ENCODE measurements at regions not wholly inside any gene's neighbourhood (a gene's known extent, or its start where the extent isn't known, plus 50 kb on each side); places are given as distances from the start of the nearest gene placed in this dataset.

GRCh38 chr2:122736279-122736678 is 980.8 kb downstream of the TSN start:
- DNase-seq (ENCODE audit: low spot score) = no peak

DNA sequence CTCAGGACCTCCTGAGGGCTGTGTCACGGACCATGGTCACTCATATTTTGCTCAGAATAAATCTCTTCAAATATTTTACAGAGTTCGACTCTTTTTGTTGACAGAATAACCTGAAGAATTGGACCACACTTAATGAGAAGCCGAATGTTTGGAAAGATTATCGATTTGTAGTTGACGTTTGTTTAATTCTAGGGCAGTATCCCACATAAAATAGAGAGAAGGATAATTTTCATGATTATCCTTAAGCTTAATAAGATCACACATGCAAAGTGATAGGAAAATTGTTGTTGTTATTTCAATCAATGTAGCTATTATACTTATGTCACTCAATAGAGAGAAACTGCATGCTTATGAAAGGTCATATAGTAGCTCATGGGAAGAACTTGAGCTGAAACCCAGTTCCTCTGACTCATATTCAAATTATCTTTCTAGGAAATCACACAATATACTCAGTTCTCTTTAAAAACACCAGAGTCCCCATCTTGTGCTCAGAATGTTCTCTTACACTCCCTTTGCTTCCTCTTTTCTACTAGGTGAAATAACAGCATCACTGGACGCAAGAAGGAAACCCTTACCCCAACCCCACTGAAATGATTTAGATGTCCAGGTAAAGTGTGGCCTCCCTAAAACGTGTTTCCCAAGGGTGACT is 982.1 kb downstream of the TSN start:
- DNase-seq (ENCODE audit: low spot score) = no peak

GRCh38 chr2:122739732-122740593 is 984.5 kb downstream of the TSN start:
- DNase-seq (ENCODE audit: low spot score) = no peak

- no peak for DNase-seq (ENCODE audit: low spot score)
These were observed 985.1 kb downstream of the TSN start for GRCh38 chr2:122740594-122740948.

DNA sequence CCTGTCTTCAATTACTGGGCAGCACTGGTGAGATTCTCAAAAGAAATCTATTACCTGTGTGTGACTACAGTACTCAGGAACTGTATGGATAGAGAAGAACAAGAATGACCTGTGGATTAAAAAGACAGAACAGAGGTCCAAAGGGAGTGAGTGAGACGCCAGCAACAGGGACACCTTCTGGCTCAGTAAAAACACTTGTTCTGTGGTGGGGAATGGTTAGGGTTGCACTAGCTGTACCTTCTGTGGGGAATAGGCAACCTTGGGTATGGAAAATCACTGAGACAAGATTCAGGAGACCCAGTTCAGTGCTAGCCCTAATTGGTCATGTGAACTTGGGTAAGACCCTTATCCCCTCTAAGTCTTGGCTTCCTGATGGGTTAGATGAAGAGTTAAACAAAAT is 986.0 kb downstream of the TSN start:
- DNase-seq (ENCODE audit: low spot score) = no peak

- no peak for DNase-seq (ENCODE audit: low spot score)
These were observed 987.7 kb downstream of the TSN start for GRCh38 chr2:122743021-122743675.

GRCh38 chr2:122745603-122746002 is 990.2 kb downstream of the TSN start:
- DNase-seq (ENCODE audit: low spot score) = no peak

DNA sequence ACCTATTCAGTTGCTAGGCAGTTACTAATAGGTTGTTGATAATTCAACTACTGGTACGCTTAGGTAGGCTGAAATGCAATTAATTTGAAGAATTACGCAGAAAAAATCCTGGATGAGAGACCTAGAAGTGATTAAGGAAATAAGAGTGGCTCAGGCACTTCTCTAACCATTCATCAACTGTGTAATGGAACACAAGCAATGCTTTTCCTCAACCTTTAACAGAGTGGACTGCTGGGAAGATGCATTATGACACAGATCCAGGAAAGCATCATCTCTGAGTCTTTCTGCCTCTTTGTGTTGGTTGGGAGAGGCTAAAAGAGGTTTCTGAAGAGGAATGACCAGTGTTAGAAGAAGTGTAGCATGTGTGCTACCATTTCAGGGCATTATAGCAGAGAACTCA is 992.2 kb downstream of the TSN start:
- DNase-seq (ENCODE audit: low spot score) = no peak

GRCh38 chr2:122748552-122749011 is 993.1 kb downstream of the TSN start:
- no peak for DNase-seq (ENCODE audit: low spot score)

DNA sequence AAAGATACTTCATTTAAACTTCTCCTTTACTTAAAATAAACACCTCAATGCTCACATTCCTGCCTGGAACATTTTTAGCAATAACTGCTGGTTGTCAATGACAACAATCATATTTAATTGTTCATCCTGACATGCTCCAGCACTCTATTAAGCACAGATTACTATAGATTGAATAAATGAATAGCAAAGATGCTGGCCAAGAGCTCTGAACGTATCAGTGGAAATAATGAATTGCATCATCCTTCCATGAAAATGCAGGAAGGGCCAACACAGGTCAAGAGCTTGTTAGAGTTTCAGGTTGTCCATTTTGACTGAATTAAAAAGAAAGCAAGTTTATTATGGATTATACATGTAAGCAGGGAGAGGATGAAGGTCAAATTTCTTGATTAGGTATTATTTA is 994.0 kb downstream of the TSN start:
- no peak for DNase-seq (ENCODE audit: low spot score)

GRCh38 chr2:122750095-122750494 is 994.6 kb downstream of the TSN start:
- DNase-seq (ENCODE audit: low spot score) = no peak

GRCh38 chr2:122750808-122751207 is 995.4 kb downstream of the TSN start:
- DNase-seq (ENCODE audit: low spot score) = no peak

GRCh38 chr2:122753336-122753735 is 997.9 kb downstream of the TSN start:
- DNase-seq (ENCODE audit: low spot score) = no peak

DNA sequence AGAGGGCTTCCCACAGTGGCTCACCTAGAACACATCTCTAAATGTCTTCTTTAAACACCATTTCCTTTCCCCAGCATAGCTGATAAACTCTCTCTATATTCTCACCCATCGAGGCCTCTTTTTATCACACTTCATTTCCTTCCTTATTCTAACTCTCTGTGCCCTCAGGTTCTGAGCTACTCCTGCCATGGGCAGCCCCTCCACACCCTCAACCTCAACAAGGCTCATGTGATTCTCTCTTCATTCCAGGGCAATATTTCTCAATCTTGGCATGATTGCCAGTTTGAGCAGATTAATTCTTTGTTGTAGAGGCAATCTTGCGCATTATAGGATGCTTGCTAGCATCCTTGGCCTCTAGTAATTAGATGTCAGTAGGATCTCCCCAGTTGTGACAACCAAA is 999.1 kb downstream of the TSN start:
- no peak for DNase-seq (ENCODE audit: low spot score)

DNA sequence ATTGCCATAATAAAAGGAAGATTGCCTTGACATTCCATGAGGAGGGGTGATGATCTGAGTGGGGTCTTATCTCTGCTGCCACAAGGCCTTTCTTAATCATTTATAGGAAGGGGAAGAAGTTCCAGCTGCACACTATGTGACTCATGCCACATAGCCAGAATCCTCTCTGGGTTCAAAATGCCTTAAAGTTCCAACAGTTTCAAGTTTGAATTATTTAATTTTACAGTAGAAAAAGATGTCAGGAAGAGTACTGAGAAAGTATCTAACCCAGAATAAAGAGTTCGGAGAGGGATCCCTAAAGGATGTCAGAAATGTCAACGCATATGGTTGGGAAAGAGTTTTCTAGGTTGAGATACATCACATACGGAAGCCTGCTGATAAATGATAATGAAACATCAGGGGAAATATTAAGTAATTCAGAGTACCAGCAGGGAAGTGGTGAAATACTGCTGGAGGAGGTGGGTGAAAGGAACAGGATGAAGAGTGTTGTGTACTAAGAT is 999.9 kb downstream of the TSN start:
- DNase-seq (ENCODE audit: low spot score) = no peak

DNA sequence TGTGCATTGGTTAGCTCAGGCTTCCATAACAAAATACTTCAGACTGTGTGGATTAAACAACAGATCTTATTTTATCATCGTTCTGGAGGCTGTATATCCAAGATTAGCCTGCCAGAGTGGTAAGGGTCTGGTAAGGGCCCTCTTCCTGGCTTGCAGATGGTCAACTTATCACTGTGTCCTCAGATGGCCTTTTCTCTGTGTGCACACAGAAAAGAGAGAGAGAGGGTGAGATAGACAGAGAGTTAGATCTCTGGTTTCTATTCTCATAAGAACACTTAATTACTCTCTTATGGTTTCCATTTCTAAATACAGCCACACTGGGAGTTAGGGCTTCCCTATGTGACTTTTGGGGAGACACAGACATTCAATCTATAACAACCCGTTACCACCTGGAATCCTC is 1003.5 kb downstream of the TSN start:
- no peak for DNase-seq (ENCODE audit: low spot score)

DNA sequence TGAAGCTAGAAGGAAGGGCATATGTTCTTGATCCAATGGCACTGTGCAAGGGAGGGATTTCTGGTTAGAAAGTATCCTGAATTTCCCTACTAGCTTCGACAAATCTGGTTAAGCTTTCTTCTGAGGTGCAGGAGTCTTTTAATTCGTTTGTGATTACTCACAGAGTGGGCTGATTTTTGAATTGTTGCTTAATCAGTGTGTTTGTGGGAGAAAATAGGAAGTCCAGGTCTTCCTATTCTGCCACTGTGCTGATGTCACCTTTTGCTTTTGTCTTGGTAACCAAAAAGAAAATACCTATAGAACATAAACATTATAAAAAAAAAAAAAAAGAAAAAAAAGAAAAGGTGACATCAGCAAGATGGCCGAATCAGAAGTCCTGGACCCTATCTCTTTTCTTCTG is 1008.6 kb downstream of the TSN start:
- DNase-seq (ENCODE audit: low spot score) = no peak

DNA sequence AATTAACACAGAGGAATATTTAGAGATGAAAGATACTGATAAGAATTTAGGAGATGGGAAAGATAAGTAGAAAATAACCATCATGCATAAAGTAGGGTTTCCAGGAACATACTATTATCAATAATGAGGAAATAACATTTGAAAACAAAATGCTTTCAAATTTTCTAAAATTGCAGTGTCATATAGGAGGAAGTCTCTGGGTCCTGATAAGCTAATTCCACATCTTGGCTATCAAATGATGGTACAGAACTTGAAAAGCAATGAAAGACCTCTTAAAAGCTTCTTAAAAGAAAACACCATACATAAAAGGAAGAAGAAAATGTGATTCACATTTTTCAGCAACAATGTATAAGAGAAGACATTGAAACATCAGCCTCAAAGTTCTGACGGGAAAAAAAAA is 1024.8 kb downstream of the TSN start:
- no peak for DNase-seq (ENCODE audit: low spot score)

DNA sequence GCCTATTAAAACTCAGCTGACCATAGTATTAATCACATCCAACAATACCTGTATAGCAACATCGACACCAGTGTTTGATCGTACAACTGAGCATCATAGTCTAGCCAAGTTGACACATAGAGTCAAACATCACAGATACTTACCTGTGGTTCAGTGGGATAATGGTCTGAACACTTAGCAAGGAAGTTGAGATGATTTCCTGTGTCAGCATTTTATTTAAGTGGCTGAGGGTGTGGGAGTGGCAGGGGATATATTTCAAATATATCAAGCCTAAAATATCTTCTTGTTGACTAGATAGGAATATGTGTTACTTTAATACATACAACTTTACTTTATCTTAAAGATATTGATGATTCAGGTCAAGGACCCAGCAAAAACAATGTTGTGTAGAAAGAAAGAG is 1038.6 kb downstream of the TSN start:
- no peak for DNase-seq (ENCODE audit: low spot score)

GRCh38 chr2:122795763-122796162 is 1040.3 kb downstream of the TSN start:
- DNase-seq (ENCODE audit: low spot score) = no peak

GRCh38 chr2:122799391-122799790 is 1043.9 kb downstream of the TSN start:
- no peak for DNase-seq (ENCODE audit: low spot score)

- DNase-seq (ENCODE audit: low spot score) = no peak
These were observed 1045.3 kb downstream of the TSN start for GRCh38 chr2:122800781-122801180.

GRCh38 chr2:122804494-122804893 is 1049.0 kb downstream of the TSN start:
- DNase-seq (ENCODE audit: low spot score) = no peak
